Stimulated activated CD8-positive, alpha-beta memory T cell treated with anti-CD3 and anti-CD28 coated beads, Interleukin-12 subunit alpha, Interleukin-12 subunit beta, amount 100 ng/mL, for 4 hours (primary cell): ENCODE measurements at regions not wholly inside any gene's neighbourhood (a gene's known extent, or its start where the extent isn't known, plus 50 kb on each side); places are given as distances from the start of the nearest gene placed in this dataset.

ENCODE experiments used
- DNase-seq: peaks from one replicate; pipeline ENCODE4 v3.0.0-alpha.2; 2020; ENCODE audit warnings: low read depth

- no peak for DNase-seq
These were observed 175.7 kb upstream of the INHBA start for GRCh38 chr7:41878309-41879295.

GRCh38 chr7:41877118-41877517 is 174.2 kb upstream of the INHBA start:
- DNase-seq = no peak

DNA sequence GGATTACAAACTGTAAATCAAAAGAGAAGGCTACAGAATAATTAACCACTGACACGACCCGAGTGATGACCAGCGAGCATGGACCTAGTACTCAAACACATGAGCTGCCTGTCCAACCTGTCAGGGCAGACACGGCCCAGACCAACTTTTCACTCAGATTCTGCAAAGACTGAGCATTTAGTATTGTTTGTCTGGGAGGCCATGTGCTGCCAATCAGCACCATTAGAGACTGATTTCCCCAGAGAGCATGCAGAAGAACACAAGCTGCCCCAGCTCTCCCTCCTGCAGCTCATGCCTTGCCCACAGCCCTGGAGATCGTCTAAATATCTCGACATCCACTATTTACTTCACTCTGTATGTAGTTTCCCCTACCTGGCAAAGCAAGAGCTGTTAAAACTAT is 172.6 kb upstream of the INHBA start:
- DNase-seq = no peak

GRCh38 chr7:41874201-41874785 is 171.4 kb upstream of the INHBA start:
- DNase-seq = no peak

- DNase-seq = no peak
These were observed 170.9 kb upstream of the INHBA start for GRCh38 chr7:41873741-41874140.

DNA sequence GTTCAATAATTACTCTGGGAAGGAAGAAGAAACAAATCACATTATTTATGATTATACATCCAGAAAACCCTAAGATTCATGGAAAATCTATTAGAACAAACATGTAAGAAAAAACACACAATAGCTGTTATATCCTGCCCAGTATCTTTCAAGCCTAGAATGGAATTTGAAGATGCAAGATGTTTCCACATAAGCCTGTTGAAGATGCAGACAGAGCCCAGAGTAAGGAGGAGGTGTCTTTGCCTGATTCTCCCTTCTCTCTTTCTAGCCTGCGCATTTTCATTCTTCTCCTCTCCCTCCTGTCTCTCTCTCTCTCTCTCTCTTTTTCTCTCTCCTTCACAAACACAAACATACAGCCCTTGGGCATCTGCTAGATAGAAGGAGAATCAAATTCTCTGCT is 170.1 kb upstream of the INHBA start:
- DNase-seq = no peak

GRCh38 chr7:41870461-41871138 is 167.7 kb upstream of the INHBA start:
- DNase-seq = no peak

- no peak for DNase-seq
These were observed 167.1 kb upstream of the INHBA start for GRCh38 chr7:41869997-41870396.

GRCh38 chr7:41869596-41869995 is 166.7 kb upstream of the INHBA start:
- DNase-seq = no peak

- no peak for DNase-seq
These were observed 166.2 kb upstream of the INHBA start for GRCh38 chr7:41869091-41869490.

GRCh38 chr7:41867639-41868280 is 164.9 kb upstream of the INHBA start:
- no peak for DNase-seq

- DNase-seq = no peak
These were observed 159.4 kb upstream of the INHBA start for GRCh38 chr7:41862261-41862660.

DNA sequence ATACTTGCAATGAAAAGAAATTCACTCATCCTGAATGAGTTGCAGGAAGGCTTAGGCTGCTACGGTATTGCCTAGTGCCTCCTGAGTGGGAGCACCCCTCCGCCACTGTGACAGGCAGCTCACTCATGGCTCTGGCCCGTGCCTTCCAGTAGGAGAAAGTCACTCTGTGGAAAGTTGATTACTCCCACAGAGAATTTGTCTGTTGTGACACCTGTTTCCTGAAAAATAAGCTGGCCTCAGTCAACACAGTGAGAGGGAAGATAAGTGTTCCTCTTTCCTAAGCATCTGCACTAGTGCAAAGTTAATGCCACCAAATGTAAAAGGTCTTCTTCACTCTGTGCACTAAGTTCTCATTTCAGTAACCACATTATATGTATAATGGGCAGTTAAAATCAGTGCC is 158.8 kb upstream of the INHBA start:
- DNase-seq = no peak

- no peak for DNase-seq
These were observed 155.3 kb upstream of the INHBA start for GRCh38 chr7:41858201-41858600.

- no peak for DNase-seq
These were observed 152.9 kb upstream of the INHBA start for GRCh38 chr7:41855798-41856197.

DNA sequence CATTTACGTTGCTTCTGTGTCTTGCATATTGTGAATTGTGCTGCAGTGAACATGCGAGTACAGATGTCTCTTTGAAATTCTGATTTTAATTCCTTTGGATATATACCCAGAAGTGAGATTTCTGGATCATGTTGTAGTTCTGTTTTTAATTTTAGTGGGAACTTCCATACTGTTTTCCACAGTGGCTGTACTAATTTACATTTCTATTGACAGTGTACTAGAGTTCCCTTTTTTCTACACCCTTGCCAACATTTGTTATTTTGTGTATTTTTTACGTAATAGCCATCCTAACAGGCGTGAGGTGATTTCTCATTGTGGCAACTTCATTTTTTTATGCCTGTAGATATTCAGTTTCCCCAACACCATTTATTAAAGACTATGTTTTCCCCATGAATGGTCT is 144.7 kb upstream of the INHBA start:
- DNase-seq = no peak

DNA sequence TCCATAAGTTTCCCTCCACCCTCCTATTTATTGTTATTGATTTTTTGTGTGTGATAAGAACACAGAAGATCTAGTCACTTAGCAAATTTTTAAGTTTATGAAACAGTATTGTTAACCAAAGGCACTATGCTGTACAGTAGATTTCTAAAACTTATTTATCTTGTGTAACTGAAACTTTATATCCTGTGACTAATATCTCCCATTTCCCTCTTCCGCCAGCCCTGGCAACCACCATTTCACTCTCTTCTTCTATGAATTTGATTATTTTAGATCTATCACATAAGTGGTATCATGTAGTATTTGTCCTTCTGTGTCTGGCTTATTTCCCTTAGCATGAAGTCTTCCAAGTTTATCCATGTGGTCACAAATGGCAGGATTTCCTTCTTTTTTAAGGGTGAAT is 144.3 kb upstream of the INHBA start:
- DNase-seq = no peak

GRCh38 chr7:41842956-41843355 is 140.1 kb upstream of the INHBA start:
- DNase-seq = no peak

DNA sequence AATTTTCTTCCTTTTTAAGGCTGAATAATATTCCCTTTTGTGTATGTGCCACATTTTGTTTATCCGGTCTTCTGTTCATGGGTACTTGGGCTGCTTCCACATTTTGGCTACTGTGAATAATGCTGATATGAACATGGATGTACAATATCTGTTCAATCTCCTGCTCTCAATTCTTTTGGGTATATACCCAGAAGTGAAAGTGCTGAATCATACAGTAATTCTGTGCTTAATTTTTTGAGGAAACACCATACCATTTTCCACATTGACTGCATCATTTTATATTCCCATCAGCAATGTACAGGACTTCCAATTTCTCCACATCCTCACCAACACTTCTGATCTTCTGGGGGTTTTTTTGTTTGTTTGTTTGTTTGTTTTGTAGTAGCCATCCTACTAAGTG is 135.0 kb upstream of the INHBA start:
- no peak for DNase-seq

GRCh38 chr7:41835976-41836530 is 133.2 kb upstream of the INHBA start:
- no peak for DNase-seq

DNA sequence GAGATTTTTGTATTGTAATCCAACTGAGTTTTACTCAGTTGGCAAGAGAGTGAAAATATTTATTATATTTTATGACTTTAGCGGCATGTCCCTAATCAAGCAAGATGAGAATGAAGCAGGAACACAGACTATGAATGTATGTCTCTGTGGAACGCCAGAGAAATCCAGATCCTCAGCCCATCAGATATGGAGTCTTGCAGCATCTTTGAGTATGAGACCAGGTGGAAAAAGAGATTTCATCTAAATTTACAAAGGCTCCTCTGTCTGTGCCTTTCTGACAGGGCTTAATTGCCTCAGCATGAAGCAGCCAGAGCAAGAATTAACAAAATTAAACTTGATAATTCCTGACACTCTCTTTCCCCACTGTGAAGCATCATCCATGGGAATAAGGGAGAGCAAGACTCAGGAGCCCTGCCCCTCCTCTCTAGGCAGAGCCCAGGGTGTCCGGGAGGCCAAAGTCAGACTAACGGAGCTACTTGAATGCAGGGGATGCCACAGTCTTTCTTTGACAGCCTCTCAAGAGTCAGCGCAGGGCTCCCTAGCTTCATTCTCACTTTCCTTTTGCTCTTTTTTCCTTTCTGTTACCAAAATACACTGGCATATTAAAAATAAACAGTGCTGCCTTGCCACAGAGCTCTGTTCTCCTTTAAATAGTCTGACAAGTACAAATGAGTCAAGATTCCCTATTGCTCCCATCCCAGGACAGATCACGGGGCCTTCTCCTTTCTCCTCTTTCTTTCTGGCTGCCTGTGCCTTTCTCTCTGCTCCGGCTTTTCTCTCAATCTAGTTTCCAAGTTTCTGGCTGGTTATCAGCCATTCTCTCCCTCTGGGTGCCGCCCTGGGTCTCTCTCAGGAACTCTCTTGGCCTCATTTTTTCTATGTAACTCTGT is 132.2 kb upstream of the INHBA start:
- no peak for DNase-seq
